SK-N-MC (cell line): ENCODE measurements at regions not wholly inside any gene's neighbourhood (a gene's known extent, or its start where the extent isn't known, plus 50 kb on each side); places are given as distances from the start of the nearest gene placed in this dataset.

Experiments
- EZH2 ChIP-seq: fragments of 200-600 bp; sonication (generic); IDR thresholded peaks from one replicate; pipeline ENCODE4 v1.6.1; 2017; ENCODE audit warnings: antibody characterized with exemption
- FOXP2 ChIP-seq: optimal IDR thresholded peaks from 2 replicates; pipeline ENCODE3; 2011; ENCODE audit warnings: mild to moderate bottlenecking, moderate library complexity; ENCODE audit not compliant: insufficient read depth; ENCODE audit errors: extremely low read length, control extremely low read depth
- POLR2AphosphoS5 ChIP-seq: IDR thresholded peaks from 2 replicates; pipeline ENCODE4 v1.6.1; 2012; ENCODE audit warnings: mild to moderate bottlenecking, low read depth, low read length, borderline replicate concordance

DNA sequence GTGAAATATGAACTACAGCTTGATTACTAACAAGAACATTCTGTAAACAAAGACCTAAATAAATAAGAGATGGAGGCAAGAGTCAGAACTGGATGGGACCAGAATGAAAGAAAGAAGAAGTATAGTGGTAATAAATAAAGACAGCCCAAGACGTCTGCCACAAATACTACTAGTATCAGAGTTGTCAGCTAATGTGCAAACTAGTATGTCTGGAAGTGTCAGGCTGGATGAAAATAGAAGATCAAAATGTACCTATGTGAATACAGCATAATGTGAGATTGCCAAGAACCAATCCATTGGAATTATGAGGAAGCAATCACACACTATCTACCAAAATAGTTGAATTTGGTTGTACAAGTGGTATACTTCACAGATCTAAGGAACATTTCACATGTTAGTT lies 353.0 kb downstream of the BTG1 start:
- TF ChIP-seq EZH2 (no peak), POLR2AphosphoS5 (no peak), FOXP2 (no peak)
